GM18519 (cell line): ENCODE measurements at regions not wholly inside any gene's neighbourhood (a gene's known extent, or its start where the extent isn't known, plus 50 kb on each side); places are given as distances from the start of the nearest gene placed in this dataset.
"Not testable (repeated sequence)": the region's sequence is repeated elsewhere in the genome, so short reads cannot be mapped to it uniquely, and the experiment has no call there.

Experiments used
- ATAC-seq: cut with Tn5 transposase; IDR thresholded peaks from one replicate; pipeline ENCODE4 v1.9.1; 2021; ENCODE audit warnings: mild to moderate bottlenecking, moderate library complexity; ENCODE audit not compliant: unreplicated experiment, low FRiP score

DNA sequence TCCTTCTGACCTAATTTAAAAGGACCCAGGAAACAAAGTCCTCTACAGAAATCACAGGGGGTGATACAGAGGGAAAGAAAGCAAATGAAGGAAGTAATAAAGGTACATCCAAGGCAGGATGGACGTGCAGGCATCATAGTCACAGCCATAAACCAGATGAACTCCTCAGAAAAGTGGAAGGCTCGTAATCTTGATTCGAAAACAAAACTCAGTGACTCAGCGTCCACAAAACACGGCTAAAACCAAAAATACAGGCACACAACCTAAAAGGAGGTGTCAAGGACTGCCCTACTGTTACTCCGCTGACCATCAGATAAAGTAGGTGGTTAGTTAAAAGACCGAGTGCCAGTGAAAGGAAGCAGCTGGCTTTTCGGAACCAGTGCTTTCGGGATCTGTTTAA is 81.5 kb downstream of the TRIM69 start:
- ATAC-seq = not testable (repeated sequence)

DNA sequence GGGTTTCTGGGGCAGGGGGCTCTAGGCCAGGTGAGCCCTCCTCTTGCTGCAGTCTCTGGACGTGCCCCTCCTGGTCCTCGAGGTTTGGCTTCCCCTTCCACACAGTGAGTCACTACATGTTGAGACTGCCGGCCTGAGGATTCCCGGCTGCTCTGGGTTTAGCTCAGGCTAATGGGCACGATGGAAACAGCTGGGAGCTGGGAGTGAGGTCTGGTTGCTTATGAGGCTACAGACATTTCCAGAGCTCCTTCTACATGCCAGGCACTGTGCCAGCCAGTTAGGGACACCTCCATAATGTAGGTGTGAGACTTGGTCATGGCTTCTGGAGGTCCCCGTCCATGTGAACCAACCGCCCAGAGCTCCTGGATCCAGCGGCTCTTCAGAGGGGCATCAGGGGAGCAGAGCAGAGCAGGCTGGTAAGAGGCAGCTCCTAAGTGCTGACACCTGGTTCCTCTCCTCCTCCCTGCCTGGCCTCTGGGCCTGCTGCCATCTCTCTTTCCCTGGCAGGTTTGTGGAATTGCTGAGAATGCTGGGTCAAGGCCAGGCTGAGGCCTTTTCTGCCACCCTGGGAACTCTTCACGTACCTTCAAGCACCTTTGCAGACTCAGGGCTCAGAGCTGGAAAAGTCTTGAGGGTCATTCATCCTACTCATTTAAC is 83.1 kb downstream of the TRIM69 start:
- not testable (repeated sequence) for ATAC-seq

DNA sequence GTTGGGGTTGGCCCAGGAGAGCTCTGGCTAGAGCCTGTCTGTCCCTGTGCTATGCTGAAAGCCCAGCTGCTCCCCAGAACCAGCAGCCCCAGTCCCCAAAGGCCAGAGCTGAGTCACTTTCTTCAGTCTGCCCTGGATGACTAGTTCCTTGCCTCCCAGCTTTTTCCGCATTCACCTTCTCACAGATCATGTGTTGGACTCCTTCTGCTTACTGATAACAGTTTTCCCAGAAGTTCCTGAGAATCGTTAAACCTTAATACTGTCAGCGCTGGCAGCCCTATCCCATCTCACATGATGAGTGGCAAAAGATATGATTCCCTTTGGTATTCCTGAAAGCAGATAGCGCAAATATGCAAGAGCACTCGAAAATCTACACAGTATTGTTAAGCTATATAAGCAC is 84.2 kb downstream of the TRIM69 start:
- not testable (repeated sequence) for ATAC-seq

DNA sequence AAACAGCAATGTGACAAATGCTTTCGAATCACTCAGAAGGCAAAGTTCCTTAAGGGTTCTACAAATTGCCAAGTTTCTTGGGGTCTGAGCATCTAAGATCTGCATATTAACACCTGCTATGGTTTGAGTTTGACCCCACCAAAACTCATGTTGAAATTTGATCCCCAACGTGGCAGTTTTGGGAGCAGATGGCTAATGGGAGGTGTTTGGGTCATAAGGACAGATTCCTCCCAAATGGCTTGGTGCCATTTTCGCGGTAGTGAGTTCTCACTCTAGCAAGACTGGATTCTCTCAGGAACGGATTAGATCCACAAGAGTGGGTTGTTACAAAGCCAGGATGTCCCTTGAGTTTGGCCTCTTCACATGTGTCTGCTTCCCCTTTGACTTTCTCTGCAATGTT is 84.6 kb downstream of the TRIM69 start:
- not testable (repeated sequence) for ATAC-seq

- not testable (repeated sequence) for ATAC-seq
Observed at GRCh38 chr15:44824277-44825145, 88.2 kb downstream of the TRIM69 start.

DNA sequence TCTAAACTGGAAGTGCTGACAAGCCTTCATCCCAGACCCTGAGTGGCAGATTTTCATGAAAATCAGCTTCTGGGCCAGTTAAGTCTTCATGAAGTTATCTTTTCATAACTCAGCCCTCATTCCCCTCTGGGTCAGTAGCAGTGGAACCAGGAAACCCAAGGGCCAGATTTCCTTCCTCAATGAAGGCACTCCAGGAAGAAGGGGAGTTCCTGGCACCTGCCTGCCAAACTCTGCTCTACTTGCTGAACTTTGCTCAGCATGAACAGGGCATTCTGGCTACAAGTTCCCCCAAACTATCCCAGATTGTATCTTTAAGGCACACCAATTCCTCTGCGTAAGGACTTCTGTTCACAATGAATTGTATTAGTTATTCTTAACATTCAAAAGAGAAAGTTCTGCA is 90.3 kb downstream of the TRIM69 start:
- ATAC-seq = not testable (repeated sequence)

- not testable (repeated sequence) for ATAC-seq
Observed at GRCh38 chr15:44828229-44828914, 92.0 kb downstream of the TRIM69 start.

GRCh38 chr15:44829150-44829549 is 92.8 kb downstream of the TRIM69 start:
- not testable (repeated sequence) for ATAC-seq

- ATAC-seq = not testable (repeated sequence)
Observed at GRCh38 chr15:44830692-44831408, 94.5 kb downstream of the TRIM69 start.

DNA sequence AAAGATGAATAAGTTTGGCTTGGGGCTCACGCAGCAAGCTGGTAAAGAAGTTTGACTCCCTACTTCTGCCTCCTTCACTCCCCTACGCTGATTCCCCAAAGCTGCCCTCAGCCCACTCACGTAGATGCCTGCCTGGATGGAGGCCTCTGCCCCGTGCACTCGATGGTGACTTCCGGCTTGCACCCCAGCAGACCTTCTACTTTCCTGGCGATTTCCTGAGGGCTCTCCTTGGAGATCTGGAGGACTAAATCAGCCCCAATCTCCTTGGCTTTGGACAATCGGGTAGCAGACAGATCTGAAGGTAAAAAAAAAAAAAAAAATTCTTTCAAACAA is 95.0 kb downstream of the TRIM69 start:
- not testable (repeated sequence) for ATAC-seq

- ATAC-seq = not testable (repeated sequence)
Observed at GRCh38 chr15:44832133-44832532, 95.8 kb downstream of the TRIM69 start.

DNA sequence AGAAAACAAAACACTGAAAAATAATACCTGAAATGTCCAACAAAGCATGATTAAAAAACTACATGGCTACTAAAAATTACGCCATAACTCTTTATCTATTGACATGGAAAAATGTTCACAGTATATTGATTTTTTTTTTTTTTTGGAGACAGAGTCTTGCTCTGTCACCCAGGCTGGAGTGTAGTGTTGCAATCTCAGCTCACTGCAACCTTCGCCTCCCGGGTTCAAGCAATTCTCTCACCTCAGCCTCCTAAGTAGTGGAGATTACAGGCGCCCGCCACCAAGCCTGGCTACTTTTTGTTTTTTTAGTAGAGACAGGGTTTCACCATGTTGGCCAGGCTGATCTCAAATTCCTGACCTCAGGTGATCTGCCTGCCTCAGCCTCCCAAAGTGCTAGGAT is 96.8 kb downstream of the TRIM69 start:
- ATAC-seq = not testable (repeated sequence)

DNA sequence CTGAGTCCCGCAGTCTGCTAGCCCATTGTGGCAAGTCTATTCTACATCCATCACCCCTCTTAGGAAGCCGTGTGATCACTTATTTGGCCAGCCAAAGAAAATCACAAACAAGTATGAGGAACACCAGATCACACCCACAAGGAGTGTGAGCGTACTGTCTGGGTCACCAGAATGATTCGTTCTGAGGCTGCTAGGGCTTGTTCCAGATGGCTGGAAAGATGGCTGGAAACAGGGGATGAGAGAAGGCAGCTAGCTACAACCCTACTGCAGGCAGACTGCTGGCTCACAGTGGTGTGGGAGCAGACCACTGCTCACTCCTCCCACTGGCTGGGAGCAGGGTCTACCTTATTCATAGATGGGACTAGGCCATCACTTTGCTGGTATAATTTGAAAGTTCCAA is 97.4 kb downstream of the TRIM69 start:
- not testable (repeated sequence) for ATAC-seq

DNA sequence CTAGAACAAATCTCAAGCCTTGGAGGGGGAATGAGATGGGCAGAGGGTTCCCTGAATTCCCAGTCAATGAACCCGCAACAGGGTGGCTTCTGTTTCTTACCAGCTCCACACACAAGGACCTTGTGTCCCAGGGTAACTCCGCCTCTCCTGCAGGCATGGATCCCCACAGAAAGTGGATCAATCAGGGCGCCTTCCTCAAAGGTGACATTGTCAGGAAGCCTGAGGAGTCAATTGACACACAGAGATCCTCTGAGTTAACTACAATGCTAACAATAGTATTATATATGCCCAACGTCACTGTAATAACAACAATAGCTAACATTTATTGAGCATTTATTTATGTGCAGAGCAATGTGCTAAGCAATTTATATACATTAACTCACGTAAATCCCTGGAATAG is 98.8 kb downstream of the TRIM69 start:
- not testable (repeated sequence) for ATAC-seq

DNA sequence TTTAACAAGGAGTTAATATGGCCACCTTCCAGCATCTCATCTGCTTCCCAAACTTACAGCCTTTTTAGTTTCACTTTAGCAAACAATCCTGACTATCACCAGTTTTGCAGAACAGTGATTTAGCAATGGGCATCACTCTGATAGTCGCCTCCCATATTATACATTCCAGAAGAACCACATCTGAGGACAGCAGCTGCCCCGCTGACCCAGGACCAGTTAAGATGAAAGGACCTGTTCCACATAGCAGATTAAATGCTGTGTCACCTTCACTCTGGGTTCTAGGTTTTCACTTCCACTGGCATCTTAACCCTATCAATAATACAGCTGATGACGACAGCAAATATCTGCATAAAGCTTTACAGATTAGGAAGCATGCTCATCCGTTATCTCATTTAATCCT is 99.8 kb downstream of the TRIM69 start:
- ATAC-seq = no peak

- ATAC-seq = not testable (repeated sequence)
Observed at GRCh38 chr15:44838929-44839328, 102.6 kb downstream of the TRIM69 start.

- ATAC-seq = not testable (repeated sequence)
Observed at GRCh38 chr15:44841762-44842161, 105.4 kb downstream of the TRIM69 start.

GRCh38 chr15:44842883-44843282 is 106.6 kb downstream of the TRIM69 start:
- not testable (repeated sequence) for ATAC-seq

DNA sequence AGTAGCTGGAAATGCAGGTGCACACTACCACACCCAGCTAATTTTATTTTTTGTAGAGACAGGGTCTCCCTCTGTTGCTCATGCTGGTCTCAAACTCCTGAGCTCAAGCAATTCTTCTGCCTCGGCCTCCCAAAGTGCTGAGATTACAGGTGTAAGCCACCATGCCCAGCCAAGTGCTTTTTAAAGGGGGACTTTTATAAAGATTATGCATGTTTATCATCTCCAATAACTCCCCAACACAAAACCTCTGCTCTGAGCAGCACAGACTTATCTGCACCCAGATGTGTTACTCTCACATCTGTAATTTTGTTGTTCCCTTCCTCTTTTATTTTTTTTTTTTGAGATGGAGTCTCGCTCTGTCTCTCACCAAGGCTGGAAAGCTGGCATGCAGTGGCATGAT is 108.6 kb downstream of the TRIM69 start:
- ATAC-seq = not testable (repeated sequence)

DNA sequence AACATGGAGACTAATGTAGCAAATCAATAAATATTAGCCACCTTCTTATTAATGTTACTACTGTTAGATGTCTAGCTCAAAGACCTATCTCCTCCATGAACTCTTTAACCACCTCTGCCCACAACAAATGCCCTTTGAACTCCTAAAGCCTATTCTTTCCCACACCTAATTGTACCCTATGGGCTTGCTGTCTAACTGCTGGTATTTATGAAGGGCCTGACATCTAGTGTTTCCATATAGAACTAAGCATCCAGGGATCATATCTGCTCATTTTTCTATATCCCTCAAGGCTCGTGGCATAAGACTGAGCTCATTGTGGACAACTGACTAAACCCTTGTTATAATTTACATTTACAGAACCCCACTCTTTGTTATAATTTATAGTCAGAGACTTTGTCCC is 109.8 kb downstream of the TRIM69 start:
- not testable (repeated sequence) for ATAC-seq

GRCh38 chr15:44847555-44847954 is 108.9 kb upstream of the TERB2 start:
- not testable (repeated sequence) for ATAC-seq
